GM18867 (cell line): ENCODE measurements at regions not wholly inside any gene's neighbourhood (a gene's known extent, or its start where the extent isn't known, plus 50 kb on each side); places are given as distances from the start of the nearest gene placed in this dataset.

Experiments
- ATAC-seq: cut with Tn5 transposase; IDR thresholded peaks from one replicate; pipeline ENCODE4 v1.9.1; 2021; ENCODE audit warnings: mild to moderate bottlenecking, moderate library complexity; ENCODE audit not compliant: unreplicated experiment

DNA sequence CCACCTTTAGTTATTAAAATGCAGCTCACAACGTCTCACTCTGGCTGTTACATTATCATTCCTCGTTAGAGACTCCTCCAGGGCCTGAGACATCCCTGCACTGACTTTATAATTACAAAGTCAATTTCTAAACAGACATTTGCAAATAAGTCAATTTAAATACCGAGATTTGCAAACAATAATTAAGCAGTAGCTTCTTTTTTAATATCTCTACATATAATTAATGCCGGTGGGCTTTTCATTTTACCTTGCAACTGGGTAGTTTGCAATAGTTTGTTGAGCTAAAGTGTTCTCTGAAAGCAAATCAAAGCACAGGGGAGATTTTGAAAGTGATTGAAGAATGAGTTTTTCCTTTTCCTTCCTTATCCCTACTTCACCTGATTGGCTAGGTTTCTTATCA, 154.4 kb downstream of the TLR4 start:
- ATAC-seq, result no peak

DNA sequence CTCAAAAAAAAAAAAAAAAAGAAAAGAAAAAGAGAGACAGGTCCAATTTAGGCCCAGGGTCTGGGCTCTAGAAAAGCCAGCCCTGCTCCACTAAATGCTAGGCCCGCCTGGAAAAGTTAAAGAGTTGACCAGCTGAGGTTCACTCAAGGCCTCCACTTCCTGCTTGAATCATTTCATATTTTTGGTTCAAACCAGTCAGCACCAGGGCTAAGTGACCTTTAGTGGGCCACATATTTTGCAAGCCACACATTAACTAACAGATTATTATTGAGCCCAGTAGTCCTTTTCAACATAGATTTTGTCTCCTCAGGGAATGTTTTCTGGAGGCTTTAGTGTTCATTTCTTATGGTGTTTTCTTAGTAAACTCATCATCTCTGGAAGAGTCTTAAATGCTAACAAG, 156.6 kb downstream of the TLR4 start:
- ATAC-seq, result no peak

DNA sequence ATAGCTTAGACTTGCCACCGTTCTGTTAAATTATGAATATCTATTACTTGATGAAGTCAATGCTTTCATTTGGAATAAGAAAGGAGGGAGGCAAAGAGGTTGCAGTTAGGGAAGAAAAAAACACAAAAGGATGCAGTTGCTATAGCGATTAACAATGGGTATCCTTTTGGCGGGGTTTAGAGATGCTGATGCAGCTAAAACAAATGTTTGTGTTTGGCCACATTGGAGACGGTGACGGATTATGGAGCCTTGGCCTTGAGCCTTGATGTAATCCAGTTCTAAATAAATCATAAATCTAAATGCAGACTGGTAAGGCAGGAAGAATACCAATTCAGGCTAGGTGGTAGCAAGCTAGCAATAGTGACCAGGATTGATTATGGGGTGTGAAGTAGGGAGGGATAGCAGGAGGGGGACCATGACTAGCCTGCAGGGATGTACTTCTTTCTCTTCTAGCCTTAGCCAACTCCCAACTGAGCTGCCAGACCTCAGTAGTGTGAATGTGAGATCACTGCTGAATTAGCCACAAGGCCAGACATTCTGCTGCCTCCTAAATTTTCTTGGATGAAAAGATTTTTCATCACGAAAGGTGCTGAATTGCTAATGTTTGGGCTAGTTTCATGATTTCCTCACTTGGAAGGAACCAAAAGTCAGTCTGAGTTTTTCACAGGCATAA, 160.3 kb downstream of the TLR4 start:
- no peak for ATAC-seq

DNA sequence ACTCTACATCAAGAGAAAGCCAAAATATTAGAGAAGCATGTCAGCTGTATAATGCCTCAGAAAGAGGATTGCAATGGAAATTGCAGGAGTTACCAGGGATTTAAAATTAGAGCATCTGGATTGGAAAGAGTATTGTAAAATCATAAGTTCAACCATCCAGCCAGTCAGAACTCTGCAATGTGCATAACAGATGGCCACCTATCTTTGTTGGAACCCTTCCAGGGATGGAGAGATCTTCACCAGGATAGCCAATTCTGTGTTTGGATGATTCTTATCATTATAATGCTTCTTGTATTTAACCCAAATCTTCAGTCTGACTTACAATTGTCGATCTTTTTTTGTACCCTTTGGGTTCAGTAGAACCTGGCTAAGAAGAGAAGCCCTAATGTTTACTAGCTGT, 164.4 kb downstream of the TLR4 start:
- ATAC-seq, result no peak

DNA sequence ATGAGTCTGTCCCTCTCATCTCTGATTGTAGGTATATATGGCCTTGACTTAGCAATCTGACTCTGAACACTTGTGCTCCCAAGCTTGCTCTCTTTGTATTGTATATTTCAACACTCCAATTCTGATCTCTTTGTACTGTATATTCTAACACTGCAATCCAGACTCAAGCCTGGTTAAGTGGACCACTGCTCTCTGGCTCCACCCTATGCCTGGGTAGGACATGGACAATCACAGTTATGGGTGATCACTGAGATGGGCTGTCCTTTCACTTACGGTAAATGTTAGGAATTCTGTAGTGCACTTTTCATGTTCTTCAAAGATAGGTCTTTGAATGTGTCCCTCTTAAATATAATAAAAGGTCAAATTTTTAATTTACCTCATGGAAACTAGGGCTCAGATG, 165.1 kb downstream of the TLR4 start:
- no peak for ATAC-seq

DNA sequence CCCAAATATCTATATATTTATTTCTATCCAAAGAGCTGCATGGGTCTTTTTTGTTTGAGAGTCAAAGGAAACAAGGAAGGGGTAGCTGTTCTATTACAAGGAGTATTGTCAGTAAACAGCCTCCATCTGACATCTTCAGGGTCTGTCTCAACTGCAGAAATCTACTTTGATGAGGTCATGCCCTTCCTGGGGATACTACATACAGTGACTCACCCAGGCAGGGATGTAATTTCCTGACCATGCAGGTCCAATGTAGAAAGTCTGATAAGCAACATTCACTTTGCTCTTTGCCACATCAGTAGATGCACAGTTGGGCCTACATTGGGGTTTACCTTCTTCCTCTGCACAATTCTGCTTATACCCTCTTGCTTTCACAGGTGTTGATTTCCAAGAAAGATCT, 165.5 kb downstream of the TLR4 start:
- ATAC-seq, result no peak

DNA sequence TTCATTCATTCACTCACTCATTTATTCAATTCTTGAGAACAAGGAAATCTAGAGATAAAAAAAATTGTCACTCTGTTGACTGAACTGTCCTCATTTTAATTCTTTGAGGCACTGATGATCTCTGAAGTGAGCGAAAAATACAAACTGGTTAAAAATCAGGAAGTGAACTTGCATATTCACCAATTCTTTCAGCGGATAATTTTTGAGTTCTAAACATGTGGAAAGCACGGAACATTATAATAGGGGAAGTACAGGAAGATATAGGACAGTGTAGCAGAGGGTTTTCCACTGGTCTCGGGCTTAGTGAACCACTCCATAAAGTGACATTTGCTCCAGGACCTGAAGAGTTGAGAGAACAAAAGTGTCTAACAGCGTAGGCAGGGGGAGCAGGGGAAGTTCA, 169.5 kb downstream of the TLR4 start:
- no peak for ATAC-seq

DNA sequence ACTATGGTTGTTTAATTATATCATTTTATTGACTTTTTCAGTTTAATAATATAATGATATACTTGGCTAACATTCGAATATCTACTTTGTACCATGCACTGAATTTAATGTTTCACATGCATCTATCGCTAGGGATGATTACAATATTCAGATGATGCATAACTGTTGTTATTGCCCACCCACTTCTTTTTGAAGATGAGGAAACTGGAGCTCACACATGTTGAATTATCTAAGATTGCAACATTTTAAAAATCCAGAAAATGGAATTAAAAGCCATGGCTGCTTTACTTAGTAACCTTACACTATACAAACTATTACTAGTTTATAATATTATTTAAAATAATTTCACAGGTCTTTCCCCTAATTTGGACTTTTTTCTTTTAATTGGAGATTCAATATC, 171.7 kb downstream of the TLR4 start:
- no peak for ATAC-seq

DNA sequence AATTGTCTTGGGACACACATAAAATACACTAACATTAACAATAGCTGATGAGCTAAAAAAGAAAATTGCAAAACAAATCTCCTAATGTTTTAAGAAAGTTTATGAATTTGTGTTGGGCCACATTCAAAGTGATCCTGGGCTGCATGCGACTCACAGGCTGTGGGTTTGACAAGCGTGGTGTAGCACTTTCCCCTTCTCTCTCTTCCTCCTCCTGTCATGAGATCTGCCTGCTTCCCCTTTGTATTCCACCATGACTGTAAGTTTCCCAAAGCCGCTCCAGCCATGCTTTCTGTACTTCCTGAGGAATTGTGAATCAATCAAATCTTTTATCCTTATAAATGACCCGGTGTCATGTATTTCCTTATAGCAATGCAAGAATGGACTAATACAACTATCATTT, 178.0 kb downstream of the TLR4 start:
- no peak for ATAC-seq

DNA sequence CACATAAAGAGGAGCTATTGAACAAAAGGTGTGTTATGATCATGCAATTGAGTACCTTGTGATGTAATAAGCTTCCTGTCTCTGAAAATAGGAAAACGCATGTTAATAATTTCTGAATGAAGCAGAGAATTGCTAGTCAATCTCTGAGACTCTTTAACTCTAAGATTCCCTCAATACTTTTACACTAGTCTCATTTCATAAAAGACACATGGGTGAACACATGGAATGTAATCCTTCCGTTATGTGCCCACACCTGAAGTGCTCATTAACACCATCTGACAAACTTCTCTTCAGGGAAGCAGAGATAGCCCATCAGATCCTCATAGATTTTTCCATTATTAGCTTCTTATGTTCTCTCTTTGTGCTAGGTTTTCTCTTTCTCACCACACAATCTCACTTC, 182.4 kb downstream of the TLR4 start:
- no peak for ATAC-seq

DNA sequence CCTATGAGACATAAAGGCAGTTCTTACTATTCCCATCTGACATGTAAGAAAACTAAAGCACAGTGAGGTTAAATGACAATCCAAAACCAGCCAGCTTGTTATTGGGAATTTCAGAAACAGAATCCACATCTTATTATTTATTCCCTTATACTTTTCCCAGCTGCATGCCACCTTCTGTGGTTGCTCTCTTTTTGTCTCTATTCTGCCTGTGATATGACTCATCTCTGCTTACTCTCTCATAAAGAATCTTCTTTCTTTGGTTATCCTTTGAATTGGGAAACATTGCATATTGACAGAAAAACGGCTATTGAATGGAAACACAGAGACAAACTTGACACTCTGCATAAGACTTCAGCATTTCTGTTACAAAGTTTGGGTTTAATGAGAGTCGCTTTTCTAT, 183.2 kb downstream of the TLR4 start:
- no peak for ATAC-seq

DNA sequence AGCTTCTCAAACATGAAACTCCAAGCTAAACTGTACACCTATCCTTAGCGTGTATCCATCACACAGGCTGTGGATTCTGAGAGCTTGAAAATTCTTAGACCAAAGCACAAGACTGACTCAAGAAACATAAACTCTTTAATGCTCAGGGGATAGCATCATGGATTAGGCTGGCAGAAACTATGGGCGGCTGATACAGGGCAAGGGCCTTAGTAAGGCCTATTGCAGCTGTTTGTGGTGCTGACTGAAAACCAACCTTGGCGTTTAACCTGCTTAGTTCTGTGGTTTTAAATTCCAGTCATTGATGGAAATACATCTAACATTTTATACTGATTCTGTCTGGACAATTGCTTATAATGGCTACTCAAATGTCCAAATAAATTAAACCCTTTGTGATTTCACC, 183.7 kb downstream of the TLR4 start:
- ATAC-seq, result no peak

DNA sequence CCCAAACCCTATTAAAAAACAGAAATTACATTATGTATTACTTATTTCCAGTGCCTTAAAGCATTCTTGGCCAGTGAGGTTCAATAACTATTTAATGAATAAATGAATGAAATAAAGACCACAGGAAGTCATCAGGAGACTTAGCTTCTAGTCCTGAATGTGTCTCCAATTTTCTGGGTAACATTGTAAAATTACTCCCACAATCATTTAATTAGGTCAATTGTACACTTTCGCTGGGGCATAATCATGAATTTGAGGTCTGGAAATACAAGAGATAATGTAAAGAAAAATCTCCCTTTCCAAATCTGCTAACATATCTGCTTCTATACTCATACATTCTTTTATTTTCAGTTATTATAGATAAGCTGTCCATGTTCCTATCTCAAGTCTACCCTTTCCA, 199.2 kb downstream of the TLR4 start:
- ATAC-seq, result no peak

DNA sequence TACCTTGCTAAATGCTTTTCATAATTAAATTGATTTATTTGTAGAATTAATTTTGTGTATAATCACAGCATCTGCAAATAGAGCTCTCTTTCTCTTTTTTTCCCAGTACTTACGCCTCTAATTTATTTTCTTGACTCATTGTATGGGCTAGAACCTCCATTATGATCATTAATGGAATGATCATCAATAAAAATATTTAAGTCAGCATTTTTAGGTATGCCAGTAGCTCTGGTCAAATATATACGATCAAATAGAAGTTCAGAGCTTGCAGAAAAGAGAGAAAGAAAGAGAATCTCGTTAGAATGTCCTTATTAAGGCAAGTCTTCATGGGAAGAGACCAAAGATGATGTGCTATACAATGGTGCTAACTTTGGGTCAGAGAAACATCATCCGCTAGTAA, 202.6 kb downstream of the TLR4 start:
- ATAC-seq, result no peak

DNA sequence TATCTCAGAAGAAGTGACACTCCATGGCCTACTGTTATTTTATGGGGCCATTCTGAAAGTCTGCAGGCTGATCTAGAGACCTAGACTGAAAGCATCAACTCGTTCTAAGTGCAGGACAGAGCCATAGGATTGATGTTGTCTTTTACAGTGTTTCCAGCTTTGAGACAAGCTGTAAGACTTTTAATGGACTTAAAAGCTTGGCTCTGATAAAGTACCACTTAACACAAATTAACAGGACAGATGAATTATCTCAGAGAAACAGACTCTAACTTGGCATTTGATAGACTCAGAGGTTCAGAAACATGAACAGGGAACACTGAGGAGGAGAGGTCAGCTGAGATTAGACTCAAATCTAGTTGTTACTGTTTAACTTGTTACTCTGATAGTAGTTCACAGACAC, 203.2 kb downstream of the TLR4 start:
- no peak for ATAC-seq

DNA sequence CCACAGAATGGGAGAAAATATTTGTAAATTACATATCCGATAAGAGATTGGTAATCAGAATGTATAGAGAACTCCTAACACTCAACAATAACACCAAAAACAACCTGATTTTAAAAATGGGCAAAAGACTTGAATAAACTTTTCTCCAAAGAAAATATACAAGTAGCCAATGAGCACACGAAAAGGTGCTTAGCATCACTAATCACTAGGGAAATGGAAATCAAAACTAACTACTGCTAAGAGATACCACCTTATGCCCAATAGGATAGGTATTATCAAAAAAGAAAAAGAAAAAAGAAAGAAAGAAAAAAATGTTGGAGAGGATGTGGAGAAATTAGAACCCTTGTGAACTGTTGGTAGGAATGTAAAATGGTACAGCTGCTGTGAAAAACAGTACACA, 212.1 kb downstream of the TLR4 start:
- ATAC-seq, result peak; percentile 65

DNA sequence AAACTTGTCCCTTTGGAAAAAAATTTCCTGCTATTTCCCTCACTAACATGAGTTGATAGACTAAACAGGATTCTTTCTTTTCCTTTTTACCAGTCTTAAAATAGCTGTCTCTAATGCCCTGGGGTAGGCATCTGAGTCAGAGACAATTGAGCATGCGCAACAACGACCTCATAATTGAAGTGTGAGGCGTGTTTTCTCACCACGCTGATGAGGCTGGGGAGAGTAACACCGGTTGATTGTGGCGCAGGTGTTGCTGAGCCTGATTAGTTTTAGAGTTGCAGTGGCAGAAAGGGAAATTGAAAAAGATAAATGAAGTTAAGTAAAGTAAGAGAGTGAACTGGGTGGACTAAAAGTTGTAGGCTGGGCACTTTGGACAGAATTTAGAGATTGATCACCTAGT, 213.7 kb downstream of the TLR4 start:
- ATAC-seq, result peak; percentile 61

DNA sequence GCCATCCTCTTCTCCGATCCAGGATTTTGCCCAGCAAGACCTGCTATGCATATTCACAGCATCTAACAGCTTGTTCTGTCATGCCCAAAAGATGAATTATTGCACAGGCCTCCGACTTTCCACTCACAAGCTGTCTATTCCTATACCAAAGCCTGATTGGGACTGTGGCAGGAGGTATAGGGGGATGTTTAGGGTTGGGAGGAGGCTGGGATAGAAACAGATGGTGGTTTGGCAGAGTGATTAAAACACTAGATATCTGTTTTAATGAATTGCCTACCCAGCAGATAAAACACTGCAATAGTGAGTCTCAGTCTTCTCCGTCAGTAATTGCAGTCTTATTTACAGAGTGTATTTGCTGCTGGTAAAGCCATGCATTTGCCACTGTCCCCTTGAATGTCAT, 215.3 kb downstream of the TLR4 start:
- ATAC-seq, result no peak

DNA sequence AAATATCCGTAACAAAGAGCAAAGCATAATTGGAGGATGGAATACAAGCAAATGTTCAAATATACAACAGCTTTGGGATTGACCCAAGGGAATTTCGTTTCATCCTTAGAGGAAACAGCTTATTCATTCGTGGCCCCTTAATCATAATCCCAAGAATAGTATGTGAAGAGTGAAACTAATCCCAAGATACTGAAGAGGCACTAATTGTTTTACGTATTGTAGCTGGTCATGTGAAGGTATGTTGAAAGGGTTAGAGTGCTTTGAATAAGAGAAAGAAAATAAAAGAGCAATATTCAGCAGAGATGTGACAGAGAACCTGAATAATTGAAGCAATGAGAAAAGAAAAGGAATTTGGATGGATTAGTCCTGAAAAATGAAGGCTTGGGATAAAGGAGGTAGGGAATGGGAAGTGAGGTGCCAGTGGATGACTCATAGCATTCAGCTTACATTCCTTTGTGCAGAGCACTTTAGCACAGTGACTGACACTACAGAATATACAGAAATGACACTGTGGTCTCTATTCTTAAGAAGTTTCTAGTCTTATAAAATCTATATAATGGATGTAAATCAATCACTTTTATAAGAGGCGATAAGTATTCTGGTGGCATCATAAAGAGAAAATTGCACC, 221.9 kb downstream of the TLR4 start:
- no peak for ATAC-seq

DNA sequence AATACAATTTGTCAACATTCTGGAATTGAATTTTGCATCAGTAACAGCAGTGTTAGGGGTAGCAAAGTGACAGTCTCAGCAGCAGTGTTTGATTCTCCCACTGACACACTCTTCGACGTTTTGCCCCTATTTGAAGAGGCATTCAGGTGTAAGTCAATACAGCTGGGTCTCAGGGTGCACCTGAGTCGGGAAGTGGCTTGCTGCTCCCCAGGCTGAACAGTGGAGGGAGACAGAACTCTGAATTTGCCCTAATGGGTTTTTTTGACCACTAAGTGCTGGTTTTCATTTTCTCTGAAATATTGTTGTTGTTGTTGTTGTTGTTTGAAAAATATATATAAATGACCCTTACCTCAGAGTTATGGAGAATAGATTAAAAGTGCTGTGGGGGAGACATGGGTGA, 223.2 kb downstream of the TLR4 start:
- peak; percentile 77 for ATAC-seq

DNA sequence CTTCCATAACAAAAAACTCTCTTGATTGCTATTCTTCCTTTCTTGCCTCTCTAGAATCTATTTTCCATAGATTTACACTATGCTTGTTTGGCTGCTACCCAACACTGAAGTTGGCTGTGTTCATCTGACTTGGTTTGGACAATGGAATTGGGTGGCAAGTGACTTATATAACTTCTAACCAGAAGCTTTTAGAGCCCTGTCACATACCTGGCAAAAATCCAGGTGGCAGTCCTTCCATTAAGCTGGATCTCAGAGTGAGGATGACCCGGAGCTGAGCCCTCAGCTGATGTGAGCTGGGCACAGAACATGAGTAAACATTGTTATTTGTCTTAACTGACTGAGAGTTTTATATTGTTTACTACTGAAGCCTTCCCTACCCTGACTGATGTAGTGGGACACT, 225.7 kb downstream of the TLR4 start:
- ATAC-seq, result no peak

DNA sequence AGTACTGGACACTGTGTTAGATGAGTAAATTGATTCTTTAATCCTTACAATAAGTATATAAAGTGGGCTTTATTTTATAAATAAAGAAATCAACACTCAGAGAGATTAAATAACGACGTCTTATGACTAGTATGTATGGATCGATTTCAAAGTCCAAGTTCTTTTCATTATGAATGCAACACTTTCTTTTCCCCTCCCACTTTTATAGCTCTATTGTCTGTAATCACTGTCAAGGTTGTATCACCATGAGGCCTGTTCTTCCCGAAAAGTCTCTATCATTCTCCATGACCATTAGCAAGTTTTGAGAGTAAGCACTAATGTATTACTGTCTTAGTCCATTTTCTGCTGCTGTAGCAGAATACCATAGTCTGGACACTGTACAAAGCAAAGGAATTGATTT, 228.4 kb downstream of the TLR4 start:
- ATAC-seq, result no peak
